NCI-H1417 treated with DMSO at 0.1 percent for 48 hours (cell line): ENCODE measurements at regions not wholly inside any gene's neighbourhood (a gene's known extent, or its start where the extent isn't known, plus 50 kb on each side); places are given as distances from the start of the nearest gene placed in this dataset.

Experiments used
- DNase-seq: peaks from one replicate; lab custom pipeline; 2025; lab: John Stamatoyannopoulos, UW

DNA sequence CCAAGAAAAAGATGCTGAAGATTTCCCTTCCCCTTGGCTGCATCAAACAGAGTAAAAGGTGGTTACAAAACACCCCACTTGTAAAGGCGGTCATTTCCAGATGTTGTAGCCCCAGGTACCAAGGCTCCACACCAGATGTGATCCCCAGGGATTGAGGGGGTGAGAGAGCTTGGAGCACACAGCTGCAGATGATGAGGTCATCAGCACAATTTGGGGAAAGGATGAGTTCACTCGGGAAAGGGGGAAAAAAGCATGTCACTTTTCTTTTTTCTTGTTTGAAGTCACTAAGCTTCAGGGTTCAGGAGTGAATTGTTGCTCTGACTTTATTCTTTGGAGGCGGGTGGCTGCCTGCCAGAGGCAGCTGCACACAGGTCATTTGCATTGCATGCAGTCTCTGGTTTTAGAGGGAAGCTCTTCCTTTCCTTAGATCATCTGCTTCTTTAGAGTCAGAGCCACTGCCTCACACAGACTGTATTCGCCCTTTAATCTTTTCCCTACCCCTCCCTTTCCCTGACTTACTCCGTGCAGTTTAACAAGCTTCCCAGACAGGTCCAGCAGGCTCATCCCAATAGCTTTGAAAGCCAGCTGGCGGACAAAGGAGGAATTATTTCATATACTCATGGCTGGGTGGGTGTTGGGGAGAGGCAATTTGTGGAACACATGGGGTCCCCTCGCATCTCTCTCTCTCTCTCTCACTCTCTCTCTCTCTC is 409.3 kb upstream of the SLC24A2 start:
- no peak for DNase-seq

- no peak for DNase-seq
Measured at GRCh38 chr9:20191228-20191840, 402.5 kb upstream of the SLC24A2 start.

GRCh38 chr9:20189871-20190270 is 401.0 kb upstream of the SLC24A2 start:
- no peak for DNase-seq

DNA sequence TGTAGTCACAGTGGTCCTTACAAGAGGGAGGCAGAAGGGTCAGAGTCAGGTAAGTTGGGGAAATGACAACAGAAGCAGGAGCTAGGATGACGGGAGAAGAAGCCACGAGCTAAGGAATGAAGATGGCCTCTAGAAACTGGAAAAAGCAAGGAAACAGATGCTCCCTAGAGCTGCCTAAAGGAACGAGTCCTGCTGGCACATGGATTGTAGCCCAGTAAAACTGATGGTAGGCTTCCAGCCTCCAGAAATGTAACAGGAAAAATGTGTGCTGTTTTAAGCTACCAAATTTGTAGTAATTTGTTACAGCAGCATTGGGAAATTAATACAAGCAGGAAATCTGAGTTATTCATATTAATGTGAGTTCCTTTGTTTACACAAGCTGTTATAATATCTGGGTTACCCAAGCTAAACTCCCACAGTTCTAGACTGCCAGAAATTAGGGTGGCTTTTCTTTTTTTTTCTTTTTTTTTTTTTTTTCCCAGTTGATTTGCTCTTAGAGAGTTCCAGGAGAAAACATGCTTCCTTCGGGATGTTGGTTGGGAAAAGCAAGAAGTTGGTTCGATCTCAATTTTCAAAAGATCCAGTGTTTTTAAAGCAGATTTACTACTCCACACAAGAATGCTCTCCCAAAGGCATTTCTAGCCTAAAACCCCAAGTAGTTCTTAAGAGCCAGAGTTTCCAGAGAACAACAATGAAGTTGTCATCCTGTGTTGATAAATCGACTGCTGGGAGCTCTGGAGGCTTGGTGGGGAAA is 400.0 kb upstream of the SLC24A2 start:
- DNase-seq, result no peak

DNA sequence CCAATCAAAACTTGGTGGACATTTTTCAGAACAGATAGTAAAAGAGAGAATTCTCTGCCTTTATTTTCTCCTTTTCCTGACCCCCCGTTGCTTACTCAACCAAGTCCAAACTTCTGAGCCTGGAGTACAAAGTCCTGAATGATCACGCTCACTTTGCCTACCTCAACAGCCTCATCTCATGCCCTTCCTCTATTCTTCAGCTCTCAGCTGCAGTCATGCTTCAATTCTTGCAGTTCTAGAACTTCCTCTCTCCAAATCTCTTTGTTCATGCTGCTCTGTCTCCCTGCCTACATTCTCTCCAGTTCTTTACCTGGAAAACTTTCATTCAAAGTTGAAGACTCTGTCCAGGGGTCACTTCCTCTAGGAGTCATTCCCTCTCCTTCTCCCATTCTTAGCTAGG is 398.5 kb upstream of the SLC24A2 start:
- no peak for DNase-seq

- DNase-seq, result no peak
Measured at GRCh38 chr9:20186823-20187222, 398.0 kb upstream of the SLC24A2 start.

- no peak for DNase-seq
Measured at GRCh38 chr9:20186231-20186630, 397.4 kb upstream of the SLC24A2 start.

- no peak for DNase-seq
Measured at GRCh38 chr9:20184541-20184940, 395.7 kb upstream of the SLC24A2 start.

DNA sequence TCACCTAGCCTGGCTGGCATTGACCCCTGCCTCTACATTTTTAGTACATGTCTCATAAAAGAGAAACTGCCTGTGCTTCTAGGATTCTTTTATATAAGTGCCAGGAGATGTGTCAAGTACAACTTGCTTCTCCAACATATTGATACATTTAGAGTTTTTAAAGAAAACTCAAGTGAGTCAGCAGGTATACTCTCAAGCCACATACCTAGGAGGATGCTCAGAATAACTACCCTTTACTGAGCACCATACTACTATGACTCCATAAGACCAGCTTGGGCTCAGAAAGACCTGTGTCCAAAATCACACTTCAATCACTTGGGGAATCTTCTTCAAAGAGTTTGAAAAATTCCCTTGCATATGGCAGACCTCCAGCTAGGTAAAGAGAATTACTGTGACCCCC is 389.8 kb upstream of the SLC24A2 start:
- DNase-seq, result no peak

DNA sequence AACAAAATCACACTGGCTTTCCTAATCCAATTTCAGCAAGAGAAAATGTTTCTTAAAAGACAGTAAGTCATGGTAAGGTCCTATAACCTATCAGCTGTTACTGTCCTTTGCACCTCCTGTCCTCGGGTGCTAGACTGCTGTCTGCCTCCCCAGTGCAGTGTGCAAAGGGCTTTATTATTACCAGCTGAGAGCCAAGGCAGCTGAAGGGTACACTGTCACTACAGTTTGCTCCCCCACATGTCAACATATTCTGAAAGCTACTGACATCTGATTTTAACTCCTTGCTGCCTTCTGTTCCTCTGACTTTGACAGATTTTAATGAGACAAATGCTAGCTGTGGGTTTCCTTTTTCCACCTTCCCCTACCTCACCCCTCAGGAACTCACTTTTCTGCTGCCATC is 389.4 kb upstream of the SLC24A2 start:
- DNase-seq, result no peak

DNA sequence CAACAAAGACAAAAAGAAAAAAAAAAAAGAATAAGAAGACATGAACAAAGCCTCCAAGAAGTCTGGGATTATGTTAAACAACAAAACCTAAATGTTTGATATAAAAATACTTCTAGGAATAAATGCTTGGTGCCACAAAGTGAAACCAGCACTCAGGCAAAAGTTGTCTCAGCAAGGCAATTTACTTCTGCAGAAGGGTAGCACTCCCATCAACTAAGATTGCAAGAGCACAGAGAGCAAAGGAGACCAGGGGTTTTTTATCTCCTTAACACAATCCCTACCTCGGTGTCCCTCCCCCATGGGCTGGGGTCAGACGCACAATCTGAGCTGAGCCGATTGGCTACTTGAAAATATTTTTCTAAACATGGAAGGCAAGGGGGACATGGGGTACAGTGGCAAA is 381.3 kb upstream of the SLC24A2 start:
- no peak for DNase-seq

DNA sequence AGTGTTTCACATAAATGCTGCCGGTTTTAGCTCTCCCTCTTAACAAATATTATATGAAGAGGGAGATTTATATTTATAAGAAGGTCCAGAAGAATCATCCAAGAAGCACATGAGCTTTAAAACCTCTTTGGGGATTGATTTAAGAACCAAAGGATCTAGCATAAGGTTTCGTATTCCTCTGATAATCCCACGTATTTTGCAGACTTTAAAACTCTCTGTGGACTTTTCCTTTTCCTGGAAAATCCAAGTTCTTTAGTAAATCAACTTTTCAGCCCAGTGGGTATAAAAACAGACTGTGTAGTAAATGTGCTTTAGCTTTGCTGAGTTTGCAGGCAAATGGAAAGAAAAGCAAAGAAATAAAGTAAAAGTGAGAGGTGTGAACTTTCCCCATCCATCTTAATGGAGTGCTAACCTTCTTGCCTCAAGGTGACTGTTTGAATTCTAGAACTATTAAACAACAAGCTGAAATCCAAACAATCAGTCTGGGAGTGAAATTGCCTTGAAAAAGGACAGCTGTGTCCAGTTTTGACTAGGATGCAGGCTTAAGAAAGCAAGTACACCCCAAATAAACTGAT is 363.4 kb upstream of the SLC24A2 start:
- no peak for DNase-seq

DNA sequence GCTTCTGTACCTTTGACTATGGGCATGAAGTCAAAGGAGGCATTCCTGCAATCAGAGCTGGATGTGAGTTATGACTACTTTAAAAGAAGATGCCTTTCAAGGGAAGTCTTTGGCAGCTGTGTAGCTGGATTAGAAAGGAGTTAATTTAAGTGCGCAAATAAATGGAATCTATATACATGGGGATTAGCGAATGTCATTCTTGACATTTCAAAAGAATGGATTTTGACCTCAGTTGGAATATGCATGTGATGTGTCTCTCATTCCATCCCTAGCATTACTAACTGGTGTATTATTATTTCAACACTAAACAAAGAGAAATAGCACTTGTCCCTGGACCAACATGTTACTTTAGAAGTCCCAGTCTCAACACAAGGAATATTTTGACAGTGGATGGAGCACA is 359.6 kb upstream of the SLC24A2 start:
- no peak for DNase-seq

DNA sequence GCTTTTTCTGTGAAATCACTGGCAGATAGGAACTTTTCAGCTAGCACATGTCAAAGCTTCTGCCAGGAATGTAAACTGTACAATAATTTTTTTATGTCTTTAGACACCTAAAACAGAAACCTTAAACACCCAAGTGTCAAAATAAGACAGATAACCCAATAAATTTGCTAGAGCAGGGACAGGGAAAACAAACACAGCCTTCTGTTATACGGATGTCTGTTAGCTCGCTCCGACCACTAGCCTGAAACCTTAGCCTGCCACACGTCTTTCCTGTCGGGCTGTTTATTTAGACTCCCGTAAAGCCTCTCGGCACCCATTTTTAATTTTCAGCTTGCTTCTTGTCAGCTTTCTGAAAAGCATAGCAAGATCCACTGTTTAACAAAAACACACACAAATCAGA is 355.4 kb upstream of the SLC24A2 start:
- DNase-seq, result no peak

- DNase-seq, result no peak
Measured at GRCh38 chr9:20139763-20140290, 351.0 kb upstream of the SLC24A2 start.

GRCh38 chr9:20138841-20139240 is 350.0 kb upstream of the SLC24A2 start:
- DNase-seq, result no peak

DNA sequence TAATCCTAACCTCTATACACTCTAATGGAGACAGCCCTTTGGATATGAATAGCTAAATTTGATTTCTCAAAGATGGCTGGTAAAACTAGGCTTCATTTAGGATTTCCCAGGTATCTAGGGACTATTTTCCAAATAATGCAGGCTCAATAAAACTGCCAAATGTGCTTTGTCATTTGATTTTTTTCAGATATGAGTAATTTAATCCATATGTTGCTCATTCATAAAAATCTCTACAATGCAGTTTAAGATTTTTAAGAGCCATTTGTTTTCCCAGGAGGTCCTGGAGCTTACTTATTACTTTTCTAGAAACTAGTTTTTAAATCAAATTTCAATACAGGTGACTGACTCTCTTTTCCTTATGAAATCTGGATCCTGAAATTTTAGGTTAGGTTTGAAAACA is 349.3 kb upstream of the SLC24A2 start:
- no peak for DNase-seq

DNA sequence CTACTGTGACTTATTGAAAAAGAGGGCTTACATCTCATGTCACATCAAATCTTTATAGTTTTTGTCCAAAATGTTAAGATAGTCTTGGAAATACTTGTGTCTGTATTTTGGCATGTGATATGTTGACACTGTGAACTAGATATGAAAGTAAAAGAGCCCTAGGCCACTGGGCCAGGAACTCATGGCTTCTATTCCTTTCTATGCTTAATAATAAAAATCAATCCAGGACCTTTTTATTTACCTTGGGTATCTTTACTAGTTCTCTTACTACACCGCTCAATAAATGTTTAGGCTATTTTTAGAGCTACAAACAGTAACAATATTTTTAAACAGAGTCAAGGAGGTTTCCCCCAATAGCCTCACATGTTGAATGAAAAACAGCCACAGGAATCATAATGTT is 348.6 kb upstream of the SLC24A2 start:
- no peak for DNase-seq

DNA sequence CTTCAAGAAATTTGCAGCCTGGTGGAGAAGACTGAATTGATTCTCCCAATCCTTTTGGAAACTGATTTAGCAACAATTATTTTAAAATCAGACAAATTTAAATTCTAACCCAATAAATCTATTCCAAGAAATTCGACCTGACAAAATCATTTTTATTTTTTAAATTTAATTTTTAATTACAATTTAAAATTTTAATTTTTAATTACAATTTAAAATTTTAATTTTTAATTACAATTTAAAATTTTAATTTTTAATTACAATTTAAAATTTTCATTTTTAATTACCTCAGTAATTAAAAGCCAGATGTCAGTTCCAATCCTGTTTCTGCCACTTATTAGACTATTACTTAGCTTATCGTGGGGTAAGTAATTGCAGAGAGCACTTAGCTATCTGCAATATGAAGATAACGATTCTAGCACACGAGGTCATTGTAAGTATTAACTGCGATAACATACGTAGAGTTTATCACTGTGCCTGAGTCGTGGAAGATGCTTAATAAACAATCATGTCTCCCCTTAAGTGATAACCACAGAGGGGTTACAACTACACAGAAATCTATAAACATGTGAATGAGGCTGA is 346.4 kb upstream of the SLC24A2 start:
- DNase-seq, result no peak

- DNase-seq, result no peak
Measured at GRCh38 chr9:20125727-20126126, 336.9 kb upstream of the SLC24A2 start.

GRCh38 chr9:20119566-20119965 is 330.7 kb upstream of the SLC24A2 start:
- no peak for DNase-seq

DNA sequence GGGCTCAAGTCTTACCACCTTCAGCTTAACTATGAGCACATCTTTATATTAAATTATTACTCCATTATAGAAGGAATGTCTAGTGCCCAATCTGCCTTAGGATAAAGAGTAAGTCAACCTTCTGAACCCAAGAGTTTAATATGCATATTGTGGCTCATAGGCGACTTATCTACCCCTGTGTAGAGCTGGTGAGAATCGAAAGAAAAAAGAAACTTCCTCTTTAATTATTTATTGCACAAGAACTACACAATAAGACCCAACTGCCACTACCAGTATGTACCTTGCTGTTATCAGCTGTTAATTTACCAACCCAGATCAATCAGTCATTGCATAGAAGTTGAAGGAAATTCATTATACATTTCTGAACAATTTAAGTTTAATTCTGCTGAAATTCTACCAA is 329.1 kb upstream of the SLC24A2 start:
- no peak for DNase-seq
